Smooth muscle cell (in vitro differentiated cells): ENCODE measurements at regions not wholly inside any gene's neighbourhood (a gene's known extent, or its start where the extent isn't known, plus 50 kb on each side); places are given as distances from the start of the nearest gene placed in this dataset.

ENCODE experiments used
- DNase-seq: peaks from one replicate; lab custom pipeline; 2025; ENCODE audit not compliant: unreplicated experiment; lab: John Stamatoyannopoulos, UW
- H2AFZ ChIP-seq: fragments of 200-600 bp; sonication (generic); 2 replicates; pipeline ENCODE4 v1.6.0; 2016; ENCODE audit warnings: antibody characterized with exemption, low read depth, mild to moderate bottlenecking
- H3F3A ChIP-seq: fragments of 200-600 bp; sonication (generic); 2 replicates; pipeline ENCODE4 v1.6.0; 2017; ENCODE audit warnings: antibody characterized with exemption, low read depth
- H3K27ac ChIP-seq: fragments of 200-600 bp; sonication (generic); 2 replicates; pipeline ENCODE4 v1.5.1; 2016; ENCODE audit warnings: low read depth, mild to moderate bottlenecking
- H3K27me3 ChIP-seq: fragments of 200-600 bp; sonication (generic); 2 replicates; pipeline ENCODE4 v1.6.1; 2016; ENCODE audit warnings: low read depth, mild to moderate bottlenecking
- H3K36me3 ChIP-seq: fragments of 200-600 bp; sonication (generic); 2 replicates; pipeline ENCODE4 v1.5.1; 2016; ENCODE audit warnings: low read depth
- H3K4me1 ChIP-seq: fragments of 200-600 bp; sonication (generic); 2 replicates; pipeline ENCODE4 v1.5.1; 2016; ENCODE audit warnings: low read depth
- H3K4me2 ChIP-seq: fragments of 200-600 bp; sonication (generic); 2 replicates; pipeline ENCODE4 v1.6.0; 2016; ENCODE audit warnings: mild to moderate bottlenecking
- H3K4me3 ChIP-seq: fragments of 200-600 bp; sonication (generic); 2 replicates; pipeline ENCODE4 v1.5.1; 2016; ENCODE audit warnings: mild to moderate bottlenecking
- H3K79me2 ChIP-seq: fragments of 200-600 bp; sonication (generic); 2 replicates; pipeline ENCODE4 v1.6.0; 2016; ENCODE audit warnings: low read depth, mild to moderate bottlenecking
- H3K9ac ChIP-seq: fragments of 200-600 bp; sonication (generic); 2 replicates; pipeline ENCODE4 v1.6.0; 2016; ENCODE audit warnings: low read depth
- H3K9me3 ChIP-seq: fragments of 200-600 bp; sonication (generic); replicated peaks from 2 replicates; pipeline ENCODE4 v1.5.1; 2016; ENCODE audit warnings: low read depth
- H4K20me1 ChIP-seq: fragments of 200-600 bp; sonication (generic); 2 replicates; pipeline ENCODE4 v1.6.0; 2016; ENCODE audit warnings: low read depth
- CTCF ChIP-seq: fragments of 200-600 bp; sonication (generic); IDR thresholded peaks from 2 replicates; pipeline ENCODE4 v1.5.1; 2017; ENCODE audit warnings: borderline replicate concordance, mild to moderate bottlenecking, antibody characterized with exemption; ENCODE audit not compliant: insufficient read depth, poor library complexity, severe bottlenecking
- WGBS: methylation state at CpG from one replicate; pipeline ENCODE4 v1.1.7; 2016; ENCODE audit warnings: low lambda C conversion rate; 5-methylcytosine and 5-hydroxymethylcytosine counted together

DNA sequence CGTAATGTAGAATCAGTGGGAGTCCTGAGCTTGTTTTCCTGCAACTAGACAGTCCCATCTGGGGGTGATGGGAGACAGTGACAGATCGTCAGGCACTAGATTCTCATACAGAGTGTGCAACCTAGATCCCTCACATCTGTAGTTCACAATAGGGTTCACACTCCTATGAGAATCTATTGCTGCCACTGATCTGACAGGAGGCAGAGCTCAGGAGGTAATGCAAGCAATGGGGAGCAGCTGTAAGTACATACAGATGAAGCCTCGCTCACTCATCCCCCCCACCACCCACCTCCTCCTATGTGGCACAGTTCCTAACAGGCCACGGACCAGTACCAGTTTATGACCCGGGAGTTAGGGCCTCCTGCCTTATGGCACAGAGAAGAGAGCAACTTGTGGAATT is 116.2 kb upstream of the PIK3R1 start:
- Histone ChIP-seq H3K79me2 (no peaks in the 10 kb centered on the region), H3K4me3 (no peak overlapping the region), H3K4me1 (no peaks in the 10 kb centered on the region), H3K9me3 (no peaks in the 10 kb centered on the region), H4K20me1 (no peaks in the 10 kb centered on the region), H3K27me3 (no peaks in the 10 kb centered on the region), H3K4me2 (no peak overlapping the region), H2AFZ (no peak overlapping the region), H3K36me3 (no peaks in the 10 kb centered on the region), H3K27ac (no peak overlapping the region), H3K9ac (no peak overlapping the region), H3F3A (no peaks in the 10 kb centered on the region)
- 94% methylated on average over 5 of the region's 5 CpGs for WGBS
- DNase-seq = no peak
- no peak for TF ChIP-seq CTCF

DNA sequence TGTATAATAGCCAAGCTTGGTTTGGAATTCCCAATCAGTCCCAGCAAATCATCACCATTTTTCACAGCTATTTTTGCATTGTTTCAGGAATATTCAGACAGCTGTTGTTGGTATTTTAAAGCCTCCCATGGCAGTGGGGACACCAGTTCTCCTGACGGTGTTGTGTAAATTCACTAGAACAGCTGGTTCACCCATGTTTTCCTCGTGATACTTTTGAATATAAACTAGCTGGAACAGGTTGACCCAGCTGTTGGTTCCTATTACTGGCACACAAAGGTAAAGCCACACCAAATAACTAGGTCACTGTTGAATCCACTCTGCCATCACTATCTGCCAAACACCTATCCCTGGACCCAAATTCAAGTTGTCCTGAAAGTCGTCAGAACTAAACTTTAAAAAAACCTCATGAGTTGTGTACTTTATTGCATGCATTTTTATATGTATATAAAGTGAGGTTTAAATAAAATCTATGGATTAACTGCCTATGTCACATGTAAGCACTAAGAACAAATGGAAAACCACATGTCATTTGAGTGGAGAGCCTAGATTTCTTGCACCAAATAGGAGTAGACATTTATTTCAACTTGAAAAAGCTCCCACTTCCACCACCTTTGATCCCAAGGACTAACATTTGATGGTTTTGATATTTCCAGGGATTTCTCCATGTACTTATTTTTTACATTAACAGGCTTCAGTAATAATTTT is 121.9 kb upstream of the PIK3R1 start:
- Histone ChIP-seq H3F3A (no peaks in the 10 kb centered on the region), H3K36me3 (no peaks in the 10 kb centered on the region), H3K79me2 (no peaks in the 10 kb centered on the region), H2AFZ (no peak overlapping the region), H3K4me3 (no peak overlapping the region), H4K20me1 (no peaks in the 10 kb centered on the region), H3K9ac (no peak overlapping the region), H3K27me3 (no peaks in the 10 kb centered on the region), H3K27ac (no peak overlapping the region), H3K9me3 (no peaks in the 10 kb centered on the region), H3K4me1 (no peaks in the 10 kb centered on the region), H3K4me2 (no peak overlapping the region)
- no peak for TF ChIP-seq CTCF
- WGBS = 97% methylated on average over 3 of the region's 3 CpGs
- no peak for DNase-seq

DNA sequence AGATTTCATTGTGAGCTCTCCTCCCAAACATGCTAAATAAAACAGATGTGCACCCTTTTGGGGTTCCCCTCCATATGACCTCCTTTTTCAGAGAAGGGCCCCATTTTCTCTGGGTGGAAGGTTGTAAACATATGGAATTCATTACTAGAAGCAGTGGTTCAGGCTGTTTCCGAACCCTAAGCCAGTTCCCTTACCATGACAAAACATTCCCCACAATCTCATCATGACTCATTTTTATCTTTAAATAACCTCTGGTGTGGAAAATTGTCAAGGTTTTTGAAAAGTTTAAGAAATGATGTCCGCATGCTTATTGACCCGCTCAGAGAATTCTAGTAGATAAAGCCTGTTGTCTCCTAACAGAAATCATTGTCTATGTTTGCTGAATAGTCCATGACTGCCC is 127.3 kb upstream of the PIK3R1 start:
- Histone ChIP-seq H2AFZ (no peak overlapping the region), H3K27me3 (no peaks in the 10 kb centered on the region), H3K4me2 (peak overlapping the region; percentile 56), H3F3A (no peaks in the 10 kb centered on the region), H3K9ac (no peak overlapping the region), H3K36me3 (no peaks in the 10 kb centered on the region), H3K27ac (no peak overlapping the region), H3K79me2 (no peaks in the 10 kb centered on the region), H3K4me1 (no peaks in the 10 kb centered on the region), H3K4me3 (no peak overlapping the region), H4K20me1 (no peaks in the 10 kb centered on the region), H3K9me3 (no peaks in the 10 kb centered on the region)
- DNase-seq = no peak
- WGBS = 14% methylated on average over 3 of the region's 3 CpGs
- TF ChIP-seq CTCF = no peak

DNA sequence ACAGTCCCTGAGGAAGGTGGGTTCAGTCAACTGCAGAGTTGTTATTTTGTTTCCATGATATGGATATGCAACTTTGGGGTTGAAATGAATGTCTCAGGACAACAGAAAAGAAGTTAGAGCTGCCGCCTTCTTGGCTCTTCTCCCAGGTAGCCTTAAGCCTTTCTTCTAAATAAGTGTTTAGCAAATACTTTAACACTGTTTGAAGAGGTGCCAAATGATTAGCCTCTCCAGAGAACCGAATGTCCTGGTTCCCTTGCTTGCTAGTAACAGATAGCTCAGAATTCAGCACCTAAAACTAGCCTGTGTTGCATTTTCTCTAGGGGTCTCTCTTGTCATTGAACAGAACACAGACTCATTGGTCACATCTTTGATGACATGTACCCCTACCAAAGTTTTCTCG is 127.7 kb upstream of the PIK3R1 start:
- no peak overlapping the region for H3K4me3 ChIP-seq
- H3K9ac ChIP-seq = no peak overlapping the region
- no peaks in the 10 kb centered on the region for H3K79me2 ChIP-seq
- no peaks in the 10 kb centered on the region for H3F3A ChIP-seq
- TF ChIP-seq CTCF = no peak
- peak overlapping the region; percentile 56 for H3K4me2 ChIP-seq
- 81% methylated on average over 3 of the region's 3 CpGs for WGBS
- no peaks in the 10 kb centered on the region for H3K27me3 ChIP-seq
- no peak for DNase-seq
- no peak overlapping the region for H2AFZ ChIP-seq
- H3K4me1 ChIP-seq = no peaks in the 10 kb centered on the region
- no peak overlapping the region for H3K27ac ChIP-seq
- no peaks in the 10 kb centered on the region for H4K20me1 ChIP-seq
- H3K36me3 ChIP-seq = no peaks in the 10 kb centered on the region
- H3K9me3 ChIP-seq = no peaks in the 10 kb centered on the region
